H1 (cell line): ENCODE measurements at regions not wholly inside any gene's neighbourhood (a gene's known extent, or its start where the extent isn't known, plus 50 kb on each side); places are given as distances from the start of the nearest gene placed in this dataset.

Experiments used
- CEBPB ChIP-seq: IDR thresholded peaks from 2 replicates; pipeline ENCODE4 v1.6.1; 2012; ENCODE audit warnings: low read depth, low read length
- CTBP2 ChIP-seq: IDR thresholded peaks from 2 replicates; pipeline ENCODE4 v1.7.0; 2011; ENCODE audit warnings: borderline replicate concordance, mild to moderate bottlenecking, moderate library complexity, mixed read lengths, low read length; ENCODE audit not compliant: insufficient read depth, insufficient read length
- EP300 ChIP-seq, 2 experiments: IDR thresholded peaks; 1 replicate in 1 of 2; 2 replicates in 1 of 2; pipeline ENCODE4 v1.6.1; 2011 to 2012; ENCODE audit warnings: low read depth in 2 of 2, low read length in 2 of 2, mild to moderate bottlenecking in 2 of 2, borderline replicate concordance in 1 of 2, inconsistent platforms in 1 of 2, moderate library complexity in 1 of 2
- EZH2 ChIP-seq: fragments of 200-600 bp; sonication (generic); IDR thresholded peaks from 2 replicates; pipeline ENCODE4 v1.7.1; 2012; ENCODE audit warnings: low read depth, mild to moderate bottlenecking, moderate library complexity, low read length, inconsistent platforms; ENCODE audit not compliant: severe bottlenecking
- JUN ChIP-seq: IDR thresholded peaks from 2 replicates; pipeline ENCODE4 v1.6.1; 2011; ENCODE audit warnings: low read depth, mild to moderate bottlenecking, improper control_type of control experiment, low read length
- RFX5 ChIP-seq: IDR thresholded peaks from 2 replicates; pipeline ENCODE4 v1.6.1; 2011; ENCODE audit warnings: low read depth, low read length, improper control_type of control experiment, borderline replicate concordance
- YY1 ChIP-seq: IDR thresholded peaks from 2 replicates; pipeline ENCODE4 v1.6.1; 2011; ENCODE audit warnings: low read depth, mild to moderate bottlenecking, low read length
- TF ChIP-seq, protein P1 (sequence below), 3 experiments: IDR thresholded peaks; 1 replicate in 2 of 3; 2 replicates in 1 of 3; pipeline versions ENCODE4 v1.5.1 to v1.6.1; 2011; ENCODE audit warnings: low read length in 3 of 3, mild to moderate bottlenecking in 3 of 3, inconsistent platforms in 2 of 3, low read depth in 1 of 3, moderate library complexity in 1 of 3; ENCODE audit not compliant: insufficient read depth in 1 of 3; ENCODE audit errors: control extremely low read depth in 1 of 3
- TF ChIP-seq, protein P2 (sequence below): IDR thresholded peaks from 2 replicates; pipeline ENCODE4 v1.6.1; 2011; ENCODE audit warnings: low read length, improper control_type of control experiment

DNA sequence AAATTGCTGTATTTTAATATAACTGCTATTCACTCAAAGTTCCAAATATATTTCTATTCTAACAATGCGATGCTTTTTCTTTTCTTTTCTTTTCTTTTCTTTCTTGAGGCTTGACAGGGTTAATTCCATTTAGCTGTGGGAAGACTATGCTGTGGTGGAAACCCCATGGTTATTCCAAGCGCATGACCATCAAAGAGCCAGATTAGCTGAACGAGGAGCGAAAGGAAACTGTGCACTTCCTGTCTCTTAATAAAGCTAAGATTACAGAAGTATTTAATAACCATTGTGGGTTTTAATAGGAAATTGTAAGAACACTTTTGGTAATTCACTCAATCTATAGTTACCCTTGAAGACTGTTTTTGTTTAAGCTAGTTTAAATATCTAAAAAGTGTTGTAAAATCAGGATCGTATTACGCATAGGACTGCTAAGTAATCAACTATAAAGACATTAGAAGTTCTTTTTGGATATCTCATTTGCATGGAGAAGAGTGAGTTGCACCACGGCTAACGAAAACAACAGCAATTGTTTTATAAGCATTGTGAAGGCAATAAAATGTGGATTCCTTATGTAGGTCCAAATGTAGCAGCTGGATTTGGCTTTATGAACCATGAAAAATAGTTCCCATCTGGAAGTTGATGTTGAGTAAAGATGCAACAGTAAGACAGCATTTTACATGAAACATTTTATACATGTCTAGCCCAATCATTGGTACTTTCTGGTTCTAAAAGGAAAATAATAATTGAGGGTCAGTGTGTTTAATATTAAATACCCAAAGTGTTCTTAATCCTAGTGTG is 105.4 kb downstream of the ZIC1 start:
- no peak for TF ChIP-seq JUN
- no peak for TF ChIP-seq EP300 (IDR thresholded peaks at IDR 0.05; ENCODE audit: borderline replicate concordance in 1 of 2, low read depth in 2 of 2, low read length in 2 of 2)
- TF ChIP-seq CTBP2, result no peak
- TF ChIP-seq YY1, result no peak
- TF ChIP-seq EZH2, result no peak
- TF ChIP-seq, protein P1, sequence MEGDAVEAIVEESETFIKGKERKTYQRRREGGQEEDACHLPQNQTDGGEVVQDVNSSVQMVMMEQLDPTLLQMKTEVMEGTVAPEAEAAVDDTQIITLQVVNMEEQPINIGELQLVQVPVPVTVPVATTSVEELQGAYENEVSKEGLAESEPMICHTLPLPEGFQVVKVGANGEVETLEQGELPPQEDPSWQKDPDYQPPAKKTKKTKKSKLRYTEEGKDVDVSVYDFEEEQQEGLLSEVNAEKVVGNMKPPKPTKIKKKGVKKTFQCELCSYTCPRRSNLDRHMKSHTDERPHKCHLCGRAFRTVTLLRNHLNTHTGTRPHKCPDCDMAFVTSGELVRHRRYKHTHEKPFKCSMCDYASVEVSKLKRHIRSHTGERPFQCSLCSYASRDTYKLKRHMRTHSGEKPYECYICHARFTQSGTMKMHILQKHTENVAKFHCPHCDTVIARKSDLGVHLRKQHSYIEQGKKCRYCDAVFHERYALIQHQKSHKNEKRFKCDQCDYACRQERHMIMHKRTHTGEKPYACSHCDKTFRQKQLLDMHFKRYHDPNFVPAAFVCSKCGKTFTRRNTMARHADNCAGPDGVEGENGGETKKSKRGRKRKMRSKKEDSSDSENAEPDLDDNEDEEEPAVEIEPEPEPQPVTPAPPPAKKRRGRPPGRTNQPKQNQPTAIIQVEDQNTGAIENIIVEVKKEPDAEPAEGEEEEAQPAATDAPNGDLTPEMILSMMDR (IDR thresholded peaks at IDR 0.05; ENCODE audit: control extremely low read depth in 1 of 3, insufficient read depth in 1 of 3, low read depth in 1 of 3, low read length in 3 of 3), result no peak
- TF ChIP-seq CEBPB, result no peak
- TF ChIP-seq RFX5, result no peak
- TF ChIP-seq, protein P2, sequence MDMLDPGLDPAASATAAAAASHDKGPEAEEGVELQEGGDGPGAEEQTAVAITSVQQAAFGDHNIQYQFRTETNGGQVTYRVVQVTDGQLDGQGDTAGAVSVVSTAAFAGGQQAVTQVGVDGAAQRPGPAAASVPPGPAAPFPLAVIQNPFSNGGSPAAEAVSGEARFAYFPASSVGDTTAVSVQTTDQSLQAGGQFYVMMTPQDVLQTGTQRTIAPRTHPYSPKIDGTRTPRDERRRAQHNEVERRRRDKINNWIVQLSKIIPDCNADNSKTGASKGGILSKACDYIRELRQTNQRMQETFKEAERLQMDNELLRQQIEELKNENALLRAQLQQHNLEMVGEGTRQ, result no peak
